KMS-11 (cell line): ENCODE measurements at regions not wholly inside any gene's neighbourhood (a gene's known extent, or its start where the extent isn't known, plus 50 kb on each side); places are given as distances from the start of the nearest gene placed in this dataset.

ENCODE experiments used
- H2AFZ ChIP-seq: fragments of 200-600 bp; sonication (generic); 2 replicates; pipeline ENCODE4 v1.6.1; 2016; ENCODE audit warnings: antibody characterized with exemption, mixed run types, low read depth
- H3K27ac ChIP-seq: fragments of 200-600 bp; sonication (generic); 2 replicates; pipeline ENCODE4 v1.6.1; 2016; ENCODE audit warnings: mild to moderate bottlenecking, mixed run types
- H3K27me3 ChIP-seq: fragments of 200-600 bp; sonication (generic); 2 replicates; pipeline ENCODE4 v1.6.1; 2017; ENCODE audit warnings: mild to moderate bottlenecking, low read depth, mixed run types, moderate library complexity; ENCODE audit not compliant: insufficient read depth
- H3K36me3 ChIP-seq: fragments of 200-600 bp; sonication (generic); 2 replicates; pipeline ENCODE4 v1.6.1; 2017; ENCODE audit warnings: mild to moderate bottlenecking, mixed run types; ENCODE audit not compliant: insufficient read depth
- H3K4me1 ChIP-seq: fragments of 200-600 bp; sonication (generic); 2 replicates; pipeline ENCODE4 v1.6.1; 2016; ENCODE audit warnings: mild to moderate bottlenecking, low read depth, mixed run types; ENCODE audit not compliant: poor library complexity, severe bottlenecking
- H3K4me2 ChIP-seq: fragments of 200-600 bp; sonication (generic); 2 replicates; pipeline ENCODE4 v1.7.0; 2016; ENCODE audit warnings: mild to moderate bottlenecking, mixed run types
- H3K4me3 ChIP-seq: fragments of 200-600 bp; sonication (generic); IDR thresholded peaks from 2 replicates; pipeline ENCODE4 v1.6.1; 2017; ENCODE audit warnings: low read depth, low read length, mixed read lengths; ENCODE audit not compliant: insufficient read depth
- H3K79me2 ChIP-seq: fragments of 200-600 bp; sonication (generic); 2 replicates; pipeline ENCODE4 v1.6.1; 2016; ENCODE audit warnings: low read depth, mixed run types; ENCODE audit not compliant: insufficient read depth
- H3K9ac ChIP-seq: fragments of 200-600 bp; sonication (generic); 2 replicates; pipeline ENCODE4 v1.6.1; 2016; ENCODE audit warnings: mild to moderate bottlenecking, mixed run types
- H4K20me1 ChIP-seq: fragments of 200-600 bp; sonication (generic); 2 replicates; pipeline ENCODE4 v1.6.1; 2016; ENCODE audit warnings: mild to moderate bottlenecking, mixed run types; ENCODE audit not compliant: insufficient read depth
- TF ChIP-seq, protein P1 (sequence below): fragments of 200-600 bp; sonication (generic); conservative IDR thresholded peaks from 2 replicates; pipeline ENCODE4 v1.6.1; 2017; ENCODE audit warnings: low read depth, mild to moderate bottlenecking, antibody characterized with exemption, low read length, moderate library complexity, mixed read lengths

GRCh38 chr3:64349551-64349950 lies 124.3 kb upstream of the PRICKLE2 start:
- Histone ChIP-seq H3K36me3 (no peaks in the 10 kb centered on the region), H3K4me3 (no peak overlapping the region), H4K20me1 (no peaks in the 10 kb centered on the region), H3K27ac (no peak overlapping the region), H3K27me3 (no peaks in the 10 kb centered on the region), H3K9ac (no peak overlapping the region), H2AFZ (no peak overlapping the region), H3K79me2 (no peaks in the 10 kb centered on the region), H3K4me1 (no peaks in the 10 kb centered on the region), H3K4me2 (no peak overlapping the region)
- TF ChIP-seq, protein P1, sequence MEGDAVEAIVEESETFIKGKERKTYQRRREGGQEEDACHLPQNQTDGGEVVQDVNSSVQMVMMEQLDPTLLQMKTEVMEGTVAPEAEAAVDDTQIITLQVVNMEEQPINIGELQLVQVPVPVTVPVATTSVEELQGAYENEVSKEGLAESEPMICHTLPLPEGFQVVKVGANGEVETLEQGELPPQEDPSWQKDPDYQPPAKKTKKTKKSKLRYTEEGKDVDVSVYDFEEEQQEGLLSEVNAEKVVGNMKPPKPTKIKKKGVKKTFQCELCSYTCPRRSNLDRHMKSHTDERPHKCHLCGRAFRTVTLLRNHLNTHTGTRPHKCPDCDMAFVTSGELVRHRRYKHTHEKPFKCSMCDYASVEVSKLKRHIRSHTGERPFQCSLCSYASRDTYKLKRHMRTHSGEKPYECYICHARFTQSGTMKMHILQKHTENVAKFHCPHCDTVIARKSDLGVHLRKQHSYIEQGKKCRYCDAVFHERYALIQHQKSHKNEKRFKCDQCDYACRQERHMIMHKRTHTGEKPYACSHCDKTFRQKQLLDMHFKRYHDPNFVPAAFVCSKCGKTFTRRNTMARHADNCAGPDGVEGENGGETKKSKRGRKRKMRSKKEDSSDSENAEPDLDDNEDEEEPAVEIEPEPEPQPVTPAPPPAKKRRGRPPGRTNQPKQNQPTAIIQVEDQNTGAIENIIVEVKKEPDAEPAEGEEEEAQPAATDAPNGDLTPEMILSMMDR: no peak

GRCh38 chr3:64345371-64345770 lies 120.1 kb upstream of the PRICKLE2 start:
- Histone ChIP-seq H3K36me3 (no peaks in the 10 kb centered on the region), H3K79me2 (no peaks in the 10 kb centered on the region), H3K27ac (no peak overlapping the region), H4K20me1 (no peaks in the 10 kb centered on the region), H3K4me2 (no peak overlapping the region), H2AFZ (no peak overlapping the region), H3K4me3 (no peak overlapping the region), H3K4me1 (no peaks in the 10 kb centered on the region), H3K9ac (no peak overlapping the region), H3K27me3 (no peaks in the 10 kb centered on the region)
- TF ChIP-seq, protein P1: no peak

DNA sequence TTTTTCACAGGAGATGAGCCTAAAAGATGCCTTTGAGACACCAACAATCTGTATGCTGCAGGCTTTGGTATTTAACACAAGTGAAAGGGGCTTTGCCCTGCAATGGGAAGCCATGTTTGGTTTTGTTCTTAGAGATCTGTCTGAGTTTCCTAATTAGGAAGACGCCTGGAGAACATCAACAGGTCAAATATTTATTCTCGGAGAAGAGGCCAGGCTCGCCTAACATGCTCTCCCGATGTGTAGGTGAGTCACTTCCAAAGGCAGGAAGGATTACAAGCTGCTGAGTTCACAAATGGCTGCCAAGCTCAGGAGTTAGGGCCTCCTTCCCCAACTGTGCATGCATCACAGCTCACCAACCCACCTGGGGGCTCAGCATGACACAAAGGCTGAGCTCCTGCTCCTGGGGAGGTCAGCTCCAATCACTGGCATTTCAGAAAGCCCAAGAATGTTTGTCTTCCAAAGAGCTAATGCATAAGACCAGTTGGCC lies 119.5 kb upstream of the PRICKLE2 start:
- H3K4me1 ChIP-seq: no peaks in the 10 kb centered on the region
- TF ChIP-seq, protein P1: no peak
- H3K27ac ChIP-seq: no peak overlapping the region
- no peaks in the 10 kb centered on the region for H3K79me2 ChIP-seq
- no peaks in the 10 kb centered on the region for H4K20me1 ChIP-seq
- no peak overlapping the region for H2AFZ ChIP-seq
- H3K27me3 ChIP-seq: no peaks in the 10 kb centered on the region
- H3K4me2 ChIP-seq: no peak overlapping the region
- H3K36me3 ChIP-seq: no peaks in the 10 kb centered on the region
- no peak overlapping the region for H3K4me3 ChIP-seq
- H3K9ac ChIP-seq: no peak overlapping the region

DNA sequence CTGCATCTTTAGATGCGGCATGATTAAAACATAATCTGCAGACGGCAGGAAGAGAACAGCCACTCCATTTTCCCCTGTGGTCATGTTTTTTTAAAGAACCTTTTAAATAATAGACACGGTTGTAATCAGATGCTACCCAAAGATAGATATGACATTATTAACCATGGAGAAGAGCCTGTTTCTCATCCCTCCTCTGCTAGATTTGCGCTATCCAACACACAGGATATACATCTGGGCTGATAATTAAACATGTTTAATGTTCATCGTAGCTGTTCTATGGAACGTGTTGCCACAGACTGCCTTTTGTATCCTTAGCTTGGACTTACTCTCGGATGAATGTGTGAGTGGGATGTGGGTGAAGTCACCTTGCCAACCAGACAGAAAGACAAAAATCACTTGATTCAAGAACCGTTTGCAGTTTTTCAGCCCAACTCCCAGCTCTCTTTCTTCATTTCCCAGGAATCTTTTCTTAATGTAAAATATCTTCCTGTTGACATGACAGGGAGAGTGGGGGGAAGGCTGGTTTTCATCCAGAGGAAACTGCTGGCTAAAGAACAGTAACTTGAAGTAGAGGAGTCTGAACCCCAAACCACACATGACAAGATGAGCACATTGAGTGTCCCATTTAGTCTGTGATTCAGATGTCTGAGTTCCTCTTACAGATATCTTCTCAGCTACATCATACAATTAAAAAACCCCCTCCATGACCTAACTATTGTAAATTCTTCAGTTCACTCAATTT lies 118.6 kb upstream of the PRICKLE2 start:
- Histone ChIP-seq H3K4me1 (no peaks in the 10 kb centered on the region), H3K9ac (no peak overlapping the region), H3K79me2 (no peaks in the 10 kb centered on the region), H3K4me2 (no peak overlapping the region), H3K27me3 (no peaks in the 10 kb centered on the region), H3K36me3 (no peaks in the 10 kb centered on the region), H3K27ac (no peak overlapping the region), H2AFZ (no peak overlapping the region), H4K20me1 (no peaks in the 10 kb centered on the region), H3K4me3 (no peak overlapping the region)
- TF ChIP-seq, protein P1: no peak
